HG03159 (cell line): ENCODE measurements at regions not wholly inside any gene's neighbourhood (a gene's known extent, or its start where the extent isn't known, plus 50 kb on each side); places are given as distances from the start of the nearest gene placed in this dataset.

Experiments
- ATAC-seq: cut with Tn5 transposase; IDR thresholded peaks from one replicate; pipeline ENCODE4 v1.9.1; 2021; ENCODE audit warnings: mild to moderate bottlenecking, moderate library complexity; ENCODE audit not compliant: unreplicated experiment

DNA sequence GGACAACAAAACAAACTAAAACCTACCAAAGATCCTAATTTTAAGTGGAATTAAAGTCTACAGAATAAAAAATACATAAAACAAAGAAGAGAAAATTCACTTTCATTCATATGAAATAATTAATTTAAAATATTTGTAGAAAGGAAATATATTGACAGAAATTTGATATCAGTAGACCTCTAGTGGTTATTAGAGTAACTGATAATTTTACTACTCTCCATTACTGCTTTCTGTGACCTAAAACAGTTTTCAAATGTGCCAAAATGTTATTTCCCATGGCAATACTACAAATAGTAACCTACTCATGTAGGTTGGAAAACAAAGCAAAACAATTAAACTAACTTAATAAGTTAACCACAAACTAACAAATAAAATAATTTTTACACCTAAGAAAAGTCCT lies 147.1 kb downstream of the NOL4 start:
- no peak for ATAC-seq

- ATAC-seq: no peak
Measured at GRCh38 chr18:34075963-34076860, 148.5 kb downstream of the NOL4 start.

GRCh38 chr18:34061226-34061625 lies 163.5 kb downstream of the NOL4 start:
- no peak for ATAC-seq

DNA sequence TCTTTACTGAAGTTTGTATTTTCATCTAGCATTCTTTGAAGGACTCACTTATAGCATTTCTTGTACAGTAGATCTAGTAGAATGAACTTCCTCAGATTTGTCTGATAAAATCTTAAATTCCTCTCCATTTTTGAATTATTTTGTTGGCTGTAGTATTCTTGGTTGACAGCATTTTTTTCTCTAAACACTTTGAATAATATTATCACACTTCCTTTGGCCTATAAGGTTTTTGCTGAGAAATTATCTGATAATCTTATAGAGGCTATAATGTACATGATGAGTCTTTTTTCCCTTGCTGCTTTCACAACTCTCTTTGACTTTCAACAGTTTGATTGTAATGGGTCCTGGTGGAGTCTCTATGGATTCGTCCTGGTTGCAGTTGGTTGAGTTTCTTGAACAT lies 169.5 kb downstream of the NOL4 start:
- no peak for ATAC-seq

DNA sequence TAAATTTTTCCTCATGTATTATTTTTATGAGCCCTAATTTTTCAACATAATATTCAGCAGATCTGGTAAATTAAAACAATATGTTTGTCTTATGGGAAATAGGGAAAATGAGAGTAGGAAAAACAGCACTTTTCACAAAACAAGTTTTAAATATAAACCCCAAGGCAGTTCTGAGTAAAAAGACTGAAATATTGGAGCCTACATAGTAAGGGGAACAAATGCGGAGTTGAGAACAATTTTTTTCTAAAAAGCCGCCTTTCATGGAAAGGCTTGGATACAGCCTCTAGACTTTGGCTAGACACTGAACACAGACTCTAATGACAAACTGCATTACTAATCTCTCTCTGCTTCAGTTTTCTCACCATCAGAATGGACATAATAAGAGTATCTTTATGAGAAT lies 174.1 kb downstream of the NOL4 start:
- no peak for ATAC-seq

GRCh38 chr18:34049511-34049910 lies 175.2 kb downstream of the NOL4 start:
- ATAC-seq: no peak

DNA sequence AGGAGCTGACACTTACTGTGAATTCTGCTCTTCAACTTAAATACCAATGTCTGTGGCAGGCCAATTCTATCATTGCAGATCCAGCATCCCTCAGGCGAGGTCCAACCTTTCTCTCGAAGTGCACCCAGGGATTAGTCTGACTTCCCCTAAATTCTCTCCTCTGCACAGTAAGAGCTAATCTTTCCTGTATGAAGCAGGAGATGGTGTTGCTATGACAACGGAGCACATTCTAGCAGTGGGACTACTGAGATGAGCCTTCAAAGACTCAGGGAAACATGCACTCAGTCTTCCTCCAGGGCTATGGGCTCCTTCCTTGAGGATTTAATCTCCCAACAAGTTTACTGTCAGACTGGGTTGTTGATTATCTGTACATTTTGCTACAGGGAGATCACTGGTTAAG lies 176.3 kb downstream of the NOL4 start:
- ATAC-seq: no peak

- no peak for ATAC-seq
Measured at GRCh38 chr18:34042423-34043146, 182.1 kb downstream of the NOL4 start.

GRCh38 chr18:34039611-34040010 lies 185.1 kb downstream of the NOL4 start:
- ATAC-seq: no peak

DNA sequence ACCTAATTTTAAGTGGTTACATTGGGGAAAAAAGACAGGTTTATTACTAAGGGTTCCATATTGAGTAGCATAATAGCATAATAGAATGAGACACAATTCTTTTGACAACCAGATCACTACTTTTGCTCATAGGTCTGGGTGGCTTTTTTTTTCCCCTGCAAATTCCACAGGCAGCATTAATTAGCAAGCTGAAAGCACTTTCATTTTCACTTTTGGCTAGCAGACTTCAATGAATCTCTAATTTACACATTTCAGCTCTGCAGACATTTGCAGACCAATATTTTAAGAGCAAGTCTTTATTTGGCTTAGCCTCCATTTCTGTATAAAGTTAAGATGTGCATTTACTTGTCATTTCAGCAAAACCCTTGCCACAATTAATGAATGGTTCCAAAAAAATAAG lies 185.5 kb downstream of the NOL4 start:
- no peak for ATAC-seq

GRCh38 chr18:34038086-34038485 lies 186.6 kb downstream of the NOL4 start:
- no peak for ATAC-seq

DNA sequence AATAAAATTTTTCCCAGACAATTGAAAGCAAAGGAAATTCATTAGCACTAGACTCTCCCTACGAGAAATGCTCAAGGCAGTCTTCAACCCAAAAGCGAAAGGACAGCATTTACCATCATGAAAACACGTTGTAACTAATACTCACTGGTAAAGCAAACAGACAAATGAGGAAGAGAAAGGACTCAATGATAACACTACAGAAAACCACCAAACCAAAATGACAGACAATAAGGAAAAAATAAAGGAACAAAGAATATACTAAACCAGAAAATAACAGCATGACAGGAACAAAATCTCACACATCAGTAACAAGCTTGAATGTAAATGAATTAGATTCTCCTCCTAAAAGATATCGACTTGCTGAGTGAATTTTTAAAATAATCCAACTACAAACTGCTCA lies 190.7 kb downstream of the NOL4 start:
- ATAC-seq: peak; percentile 55

GRCh38 chr18:34031810-34032209 lies 192.9 kb downstream of the NOL4 start:
- no peak for ATAC-seq

- no peak for ATAC-seq
Measured at GRCh38 chr18:34028324-34028723, 196.4 kb downstream of the NOL4 start.

DNA sequence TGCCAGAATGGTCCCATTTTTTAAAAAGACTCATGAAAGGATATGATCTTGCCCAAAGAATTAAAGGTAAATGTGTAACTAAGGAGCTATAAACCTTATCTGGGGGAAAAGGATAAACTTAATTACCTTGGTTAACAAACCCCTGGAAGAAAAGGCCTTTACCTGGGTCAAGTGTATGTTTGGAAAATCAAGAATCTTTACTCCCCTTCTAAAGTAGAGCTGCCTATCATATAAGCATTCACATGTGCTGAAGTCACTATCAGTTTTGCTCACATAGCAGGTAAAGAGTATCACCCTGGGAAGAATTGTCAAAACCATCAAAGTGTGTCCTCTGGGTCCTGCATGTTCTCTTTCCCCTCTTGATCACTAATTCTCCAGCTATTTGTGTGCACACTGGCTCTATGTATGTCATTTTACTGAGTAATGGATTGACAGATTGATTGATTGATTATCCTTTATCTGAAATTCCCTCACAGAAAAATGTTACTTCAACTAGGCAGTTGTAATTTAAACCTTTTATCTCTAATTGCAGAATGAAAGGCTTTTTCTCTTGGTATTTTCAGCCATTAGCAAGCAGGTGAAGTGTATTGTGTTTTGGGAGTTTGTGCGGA lies 199.4 kb downstream of the NOL4 start:
- no peak for ATAC-seq

GRCh38 chr18:34023471-34023870 lies 201.2 kb downstream of the NOL4 start:
- ATAC-seq: no peak

DNA sequence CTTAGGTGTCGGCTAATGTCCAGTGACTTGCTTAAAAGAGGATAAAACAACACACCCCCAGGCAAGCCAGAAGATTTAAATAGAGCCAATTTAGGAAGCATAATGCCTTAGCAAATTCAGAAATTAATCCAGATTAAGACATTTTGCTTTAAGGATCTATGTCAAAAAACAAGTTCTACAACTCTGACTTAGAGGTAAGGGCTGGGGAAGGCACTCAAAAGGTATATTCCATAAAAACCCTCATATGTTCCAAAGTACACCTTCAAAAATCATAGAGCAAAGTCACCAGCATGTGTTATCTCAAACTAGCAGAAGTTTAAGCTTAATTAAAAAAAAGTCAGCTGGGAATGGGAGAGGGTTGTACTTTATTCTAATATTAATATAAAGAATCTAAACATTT lies 206.4 kb downstream of the NOL4 start:
- no peak for ATAC-seq

- no peak for ATAC-seq
Measured at GRCh38 chr18:34003687-34004086, 221.0 kb downstream of the NOL4 start.

DNA sequence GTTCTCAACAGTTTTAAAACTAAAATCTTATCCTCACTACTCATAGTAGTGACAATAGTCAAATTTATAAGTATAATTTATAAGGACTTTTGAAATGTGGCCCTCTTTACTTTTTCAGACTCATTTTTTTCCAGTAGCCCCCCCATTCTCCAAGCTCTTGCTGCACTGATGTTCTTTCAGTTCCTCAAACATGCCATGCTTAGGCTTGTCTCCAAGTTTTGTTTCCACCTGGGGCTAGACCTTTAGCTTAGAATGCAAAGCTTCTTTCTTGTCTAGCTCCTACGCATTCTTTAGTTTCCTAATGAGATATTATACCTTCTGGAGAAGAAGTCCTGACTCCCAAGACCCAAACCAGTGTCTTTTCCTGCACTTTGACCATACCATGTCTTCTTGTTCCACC lies 222.6 kb downstream of the NOL4 start:
- ATAC-seq: no peak

GRCh38 chr18:34001376-34001775 lies 223.3 kb downstream of the NOL4 start:
- ATAC-seq: no peak

- ATAC-seq: no peak
Measured at GRCh38 chr18:33987206-33987605, 237.5 kb downstream of the NOL4 start.

- ATAC-seq: no peak
Measured at GRCh38 chr18:33983126-33983525, 241.6 kb downstream of the NOL4 start.
